Activated naive CD8-positive, alpha-beta T cell treated with anti-CD3 and anti-CD28 coated beads, Interleukin-2, amount 10 ng/mL, durations not matched to agents 7 days and 5 days (primary cell): ENCODE measurements at regions not wholly inside any gene's neighbourhood (a gene's known extent, or its start where the extent isn't known, plus 50 kb on each side); places are given as distances from the start of the nearest gene placed in this dataset.
"Not testable (repeated sequence)": the region's sequence is repeated elsewhere in the genome, so short reads cannot be mapped to it uniquely, and the experiment has no call there.

ENCODE experiments used
- ATAC-seq: fragments of 150-1000 bp; cut with Tn5 transposase; one replicate; pipeline ENCODE4 v1.10.0; 2021; ENCODE audit warnings: low read depth, moderate library complexity
- POLR2A ChIA-PET: fragments of 350-600 bp; sonication (Branson Sonifier 250); formaldehyde crosslinking; loops from one replicate; lab custom pipeline; 2021; ENCODE audit warnings: antibody characterized with exemption; lab: Charles Lee
- DNase-seq: peaks from one replicate; pipeline ENCODE4 v3.0.0; 2021
- H3K27ac Mint-ChIP-seq: one replicate; pipeline ENCODE4 v1.8.0; 2022; ENCODE audit warnings: mild to moderate bottlenecking, mixed read lengths
- H3K27me3 Mint-ChIP-seq: one replicate; pipeline ENCODE4 v1.8.0; 2022; ENCODE audit warnings: mild to moderate bottlenecking, moderate library complexity, mixed read lengths
- H3K36me3 Mint-ChIP-seq: one replicate; pipeline ENCODE4 v1.8.0; 2021; ENCODE audit warnings: mild to moderate bottlenecking, mixed read lengths
- H3K4me1 Mint-ChIP-seq: one replicate; pipeline ENCODE4 v1.8.0; 2021; ENCODE audit warnings: mixed read lengths
- H3K4me3 Mint-ChIP-seq: one replicate; pipeline ENCODE4 v1.8.0; 2022; ENCODE audit warnings: mild to moderate bottlenecking, moderate library complexity, mixed read lengths
- H3K9me3 Mint-ChIP-seq: one replicate; pipeline ENCODE4 v1.8.0; 2021; ENCODE audit warnings: mixed read lengths

DNA sequence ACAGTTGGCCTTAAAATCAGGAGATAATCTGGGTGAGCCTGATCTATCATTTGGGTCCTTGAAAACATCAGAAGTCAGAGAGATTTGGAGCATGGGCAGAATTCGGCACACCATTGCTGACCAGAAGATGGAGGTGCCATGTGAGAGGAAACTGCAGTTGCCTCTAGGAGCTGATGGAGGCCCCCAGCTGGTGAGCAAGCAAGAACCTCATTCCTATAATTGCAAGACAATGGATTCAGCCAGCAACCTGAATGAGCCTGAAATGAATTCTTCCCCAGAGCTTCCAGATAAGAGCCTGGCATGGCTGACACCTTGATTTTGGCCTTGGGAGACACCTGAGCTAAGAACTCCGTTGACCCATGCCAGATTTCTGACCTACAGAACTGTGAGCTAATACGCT, 76.3 kb upstream of the FYN start:
- POLR2A ChIA-PET = interaction anchor here (0.7 kb wide), 1 partner anchor 31 kb away, joined by 4 read pairs; no protein-coding TSS in a partner anchor
- ATAC-seq (no peak), DNase-seq (no peak)
- Mint-ChIP-seq H3K4me1 (peaks cover 2% of the 10 kb centered on the region), H3K4me3 (no peak overlapping the region), H3K27ac (no peak overlapping the region), H3K36me3 (no peaks in the 10 kb centered on the region), H3K27me3 (peaks cover 3% of the 10 kb centered on the region), H3K9me3 (no peaks in the 10 kb centered on the region)

DNA sequence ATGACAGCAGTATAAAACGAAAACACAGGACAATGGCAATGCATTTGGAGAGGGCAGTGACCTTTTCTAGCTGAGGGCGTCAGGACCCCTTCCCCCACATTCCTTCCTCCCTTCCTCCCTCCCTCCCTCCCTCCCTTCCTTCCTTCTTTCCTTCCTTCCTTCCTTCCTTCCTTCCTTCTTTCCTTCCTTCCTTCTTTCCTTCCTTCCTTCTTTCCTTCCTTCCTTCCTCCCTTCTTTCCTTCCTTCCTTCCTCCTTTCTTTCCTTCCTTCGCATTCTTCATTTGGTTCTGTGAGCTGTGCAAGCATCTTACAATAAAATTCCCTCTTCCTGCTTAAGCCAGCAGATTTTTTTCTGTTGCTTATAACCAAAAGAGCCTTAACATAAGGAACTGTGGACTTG, 76.7 kb upstream of the FYN start:
- H3K36me3 Mint-ChIP-seq, H3K27ac Mint-ChIP-seq, H3K4me3 Mint-ChIP-seq, ATAC-seq, POLR2A ChIA-PET, H3K4me1 Mint-ChIP-seq, H3K27me3 Mint-ChIP-seq, H3K9me3 Mint-ChIP-seq, DNase-seq: not testable (repeated sequence)

DNA sequence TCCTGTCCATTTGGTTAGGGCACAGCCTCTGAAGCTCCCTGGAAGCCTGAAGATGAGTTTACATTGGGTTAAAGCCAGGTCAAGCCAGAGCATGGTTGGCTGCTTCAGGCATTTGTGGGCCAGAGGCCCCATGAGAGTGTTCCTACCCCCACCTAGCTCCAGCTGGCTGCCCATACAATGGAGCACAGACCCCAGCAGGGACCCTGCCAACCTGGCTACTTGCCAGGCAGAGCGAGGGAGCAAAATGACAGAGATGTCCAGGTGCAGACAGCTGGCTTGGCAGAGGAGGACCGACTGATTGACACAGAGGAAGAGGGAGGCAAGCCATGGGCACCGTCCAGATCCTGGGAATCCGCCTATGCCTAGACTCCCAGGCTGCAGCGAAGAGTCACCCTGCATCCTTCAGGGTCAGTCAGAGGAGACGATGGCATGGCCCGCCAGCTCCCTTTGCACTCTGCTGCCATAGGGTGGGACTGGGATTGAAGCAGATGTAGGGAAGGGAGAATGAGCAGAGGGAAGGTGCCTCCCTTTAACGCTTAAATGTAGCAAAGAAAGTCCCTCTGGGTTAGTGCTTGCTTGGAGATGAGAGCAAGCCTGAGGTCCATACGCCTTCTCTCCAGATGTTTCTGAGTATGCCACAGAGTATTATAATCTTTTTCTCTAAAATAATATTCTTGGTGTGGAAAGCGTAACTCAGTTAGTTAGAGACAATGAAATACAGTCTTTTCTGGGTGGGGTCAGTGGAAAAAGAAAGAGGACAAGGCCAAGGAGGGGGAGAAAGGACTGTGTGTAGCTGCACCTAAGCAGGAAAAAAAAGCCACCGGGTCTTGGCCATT, 77.6 kb upstream of the FYN start:
- H3K9me3 Mint-ChIP-seq = no peaks in the 10 kb centered on the region
- POLR2A ChIA-PET = no interaction called here
- DNase-seq (no peak), ATAC-seq (no peak)
- no peaks in the 10 kb centered on the region for H3K36me3 Mint-ChIP-seq
- no peak overlapping the region for H3K27ac Mint-ChIP-seq
- H3K27me3 Mint-ChIP-seq = peaks cover 3% of the 10 kb centered on the region
- peaks cover 2% of the 10 kb centered on the region for H3K4me1 Mint-ChIP-seq
- H3K4me3 Mint-ChIP-seq = no peak overlapping the region

DNA sequence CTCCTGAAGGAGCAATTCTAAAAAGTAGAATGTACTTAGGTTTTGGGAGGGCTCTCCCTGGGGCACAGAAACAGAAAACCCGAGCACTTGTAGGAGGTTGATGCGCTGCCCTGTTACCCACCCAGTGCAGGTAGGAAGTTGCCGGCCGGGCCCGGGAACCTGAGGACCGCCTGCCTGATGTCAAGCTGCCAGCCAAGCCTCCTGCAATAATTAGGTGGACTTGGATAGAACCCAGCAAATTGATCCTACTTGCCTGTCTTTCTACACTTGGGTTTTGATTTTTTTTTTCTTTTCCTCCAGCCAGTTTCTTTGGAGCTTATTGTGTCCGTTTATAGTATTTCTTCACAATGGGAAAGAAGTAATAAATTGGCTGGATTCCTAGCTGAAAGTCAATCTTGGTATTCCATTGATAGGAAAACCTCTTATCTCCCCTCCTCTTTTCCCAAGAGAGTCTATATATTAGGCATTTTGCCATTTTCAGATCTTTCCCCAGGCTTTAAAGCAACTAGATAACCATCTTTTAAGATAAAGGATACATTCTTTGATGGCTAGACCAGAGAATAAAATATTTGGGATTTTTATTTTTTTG, 78.3 kb upstream of the FYN start:
- DNase-seq (no peak), ATAC-seq (no peak)
- peaks cover 2% of the 10 kb centered on the region for H3K4me1 Mint-ChIP-seq
- H3K27me3 Mint-ChIP-seq = peaks cover 3% of the 10 kb centered on the region
- H3K36me3 Mint-ChIP-seq = no peaks in the 10 kb centered on the region
- POLR2A ChIA-PET = no interaction called here
- no peaks in the 10 kb centered on the region for H3K9me3 Mint-ChIP-seq
- H3K27ac Mint-ChIP-seq = no peak overlapping the region
- H3K4me3 Mint-ChIP-seq = no peak overlapping the region

DNA sequence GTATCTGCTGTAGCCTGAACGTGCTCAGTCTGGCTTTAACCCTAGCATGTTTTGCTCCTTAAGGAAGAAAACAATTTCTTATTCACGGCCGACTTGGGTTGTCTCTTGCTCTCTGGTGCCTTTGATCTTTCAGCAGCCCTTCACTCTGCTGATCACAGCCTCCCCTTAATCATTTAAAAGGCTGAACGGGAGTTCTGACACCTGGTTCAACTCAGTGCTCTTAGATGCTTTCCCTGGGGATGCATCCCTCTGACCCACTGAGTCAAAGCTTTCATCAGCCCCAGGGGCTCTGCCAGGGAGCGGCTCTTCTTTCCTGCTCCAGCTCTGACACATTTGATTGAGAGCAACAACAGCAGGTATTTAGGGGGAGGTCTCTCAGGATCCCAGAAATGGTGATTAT, 79.0 kb upstream of the FYN start:
- no peak overlapping the region for H3K4me3 Mint-ChIP-seq
- no peak for DNase-seq
- peaks cover 3% of the 10 kb centered on the region for H3K27me3 Mint-ChIP-seq
- ATAC-seq = no peak
- H3K27ac Mint-ChIP-seq = no peak overlapping the region
- POLR2A ChIA-PET = no interaction called here
- H3K4me1 Mint-ChIP-seq = peaks cover 2% of the 10 kb centered on the region
- no peaks in the 10 kb centered on the region for H3K36me3 Mint-ChIP-seq
- no peaks in the 10 kb centered on the region for H3K9me3 Mint-ChIP-seq

DNA sequence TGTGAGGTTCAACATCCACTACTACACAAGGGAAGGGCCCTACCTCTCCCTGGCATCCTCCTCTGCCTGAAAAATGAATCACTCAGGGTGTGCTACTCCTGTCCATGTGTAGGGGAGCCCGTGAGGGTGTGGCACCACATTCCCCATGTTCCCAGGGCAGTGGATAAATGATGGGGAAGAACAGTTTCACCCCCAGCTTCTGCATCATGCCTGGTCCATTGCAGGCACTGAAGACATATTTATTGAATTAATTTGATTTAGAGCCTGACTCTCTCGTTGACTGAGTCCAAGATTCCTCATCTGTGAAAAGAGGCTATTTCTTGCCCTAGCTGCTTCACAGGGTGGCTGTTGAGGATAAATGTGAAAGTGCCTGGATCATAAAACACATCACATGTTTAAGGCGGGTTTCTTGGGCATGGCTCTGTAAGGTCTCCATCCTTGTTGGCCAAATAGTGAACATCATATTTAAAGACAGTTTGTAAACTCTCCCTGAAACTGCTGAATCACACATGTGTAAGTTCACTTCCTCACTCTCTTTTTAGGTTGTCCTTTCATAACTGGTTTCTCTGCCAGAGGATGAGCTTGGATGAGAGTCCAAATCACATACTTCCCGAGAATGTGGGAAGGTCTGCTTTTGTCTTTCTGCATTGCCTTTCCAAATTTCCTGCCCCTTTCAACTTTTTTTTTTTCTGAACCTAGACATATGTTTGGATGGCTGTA, 79.7 kb upstream of the FYN start:
- H3K36me3 Mint-ChIP-seq = no peaks in the 10 kb centered on the region
- ATAC-seq (no peak), DNase-seq (no peak)
- no peak overlapping the region for H3K4me3 Mint-ChIP-seq
- peaks cover 2% of the 10 kb centered on the region for H3K4me1 Mint-ChIP-seq
- no peaks in the 10 kb centered on the region for H3K9me3 Mint-ChIP-seq
- POLR2A ChIA-PET = no interaction called here
- peaks cover 3% of the 10 kb centered on the region for H3K27me3 Mint-ChIP-seq
- H3K27ac Mint-ChIP-seq = no peak overlapping the region

DNA sequence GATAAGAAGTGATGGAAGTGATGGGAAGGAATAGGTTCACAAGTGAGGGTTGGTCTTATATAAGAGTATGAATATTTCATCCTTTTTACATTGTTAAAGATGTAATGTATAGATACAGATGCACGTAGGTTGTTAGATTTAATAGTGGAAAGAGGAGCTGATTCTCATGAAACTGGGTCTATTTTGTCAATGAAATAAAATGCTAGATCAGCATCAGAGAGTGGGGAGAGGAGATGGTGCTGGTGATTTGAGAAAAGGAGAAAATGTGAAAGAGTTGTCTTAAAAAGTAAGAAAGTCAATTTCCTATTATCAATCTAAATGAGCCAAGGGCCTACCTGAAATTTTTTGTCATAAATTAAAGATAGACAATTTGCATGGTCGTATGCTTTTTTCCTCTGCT, 82.8 kb upstream of the FYN start:
- H3K4me1 Mint-ChIP-seq = peaks cover 2% of the 10 kb centered on the region
- no peaks in the 10 kb centered on the region for H3K9me3 Mint-ChIP-seq
- no peak overlapping the region for H3K4me3 Mint-ChIP-seq
- H3K36me3 Mint-ChIP-seq = no peaks in the 10 kb centered on the region
- ATAC-seq = no peak
- POLR2A ChIA-PET = no interaction called here
- DNase-seq = no peak
- H3K27ac Mint-ChIP-seq = no peak overlapping the region
- H3K27me3 Mint-ChIP-seq = peaks cover 4% of the 10 kb centered on the region

DNA sequence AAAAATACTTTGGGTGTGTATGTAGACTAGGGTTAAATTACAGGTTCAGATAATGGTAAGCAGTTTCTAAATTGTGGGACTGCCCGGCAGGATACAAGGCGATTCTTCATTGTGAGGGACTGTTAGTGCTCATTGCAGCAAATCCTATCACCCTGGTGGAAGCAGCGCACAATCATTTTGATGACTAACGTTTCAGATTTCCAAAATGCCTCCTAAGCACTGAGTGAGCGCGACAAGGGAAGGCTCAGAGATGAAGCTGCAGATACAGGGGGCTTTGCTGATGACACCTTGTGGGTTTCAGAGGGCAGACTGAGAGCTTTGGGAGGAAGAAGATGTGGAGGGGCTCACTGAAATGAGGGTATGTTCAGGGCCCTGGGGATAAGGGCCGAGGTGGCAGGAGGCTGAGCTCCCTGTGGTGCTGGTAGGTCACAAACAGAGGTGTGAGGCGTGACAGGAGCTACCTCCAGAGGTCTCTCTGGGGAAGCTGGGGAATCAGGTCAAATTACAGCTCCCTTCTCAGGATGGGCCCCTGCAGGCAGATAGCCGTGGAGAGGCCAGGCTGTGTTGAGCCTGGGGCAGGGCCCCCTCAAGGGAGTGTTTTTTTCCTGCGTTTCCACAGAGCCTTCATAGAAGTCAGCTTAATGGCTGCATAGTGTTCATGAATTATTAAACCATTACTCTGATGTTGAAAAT, 84.5 kb upstream of the FYN start:
- Mint-ChIP-seq H3K27ac (no peak overlapping the region), H3K27me3 (peaks cover 2% of the 10 kb centered on the region), H3K9me3 (peaks cover under 1% of the 10 kb centered on the region), H3K4me1 (peaks cover 2% of the 10 kb centered on the region), H3K4me3 (no peak overlapping the region), H3K36me3 (no peaks in the 10 kb centered on the region)
- no peak for ATAC-seq
- POLR2A ChIA-PET = no interaction called here
- no peak for DNase-seq

DNA sequence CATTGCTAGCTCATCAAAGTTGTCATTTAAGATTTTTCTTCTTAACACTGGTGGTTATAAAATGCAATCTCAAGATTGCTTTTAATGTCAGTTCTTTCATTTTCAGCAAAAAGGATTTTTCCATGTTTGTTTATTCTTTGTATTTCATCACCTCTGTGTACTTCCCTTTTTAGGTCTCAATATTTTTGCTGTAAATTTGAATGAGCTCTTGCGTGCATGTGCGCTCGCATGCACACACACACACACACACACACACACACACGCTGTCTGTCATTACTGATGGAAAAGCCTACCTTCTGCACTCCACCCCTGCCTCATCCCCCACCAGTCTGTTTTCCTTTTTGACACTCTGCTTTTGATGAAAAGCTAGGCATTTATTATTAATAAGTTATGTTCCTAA, 85.3 kb upstream of the FYN start:
- Mint-ChIP-seq H3K9me3 (peaks cover 1% of the 10 kb centered on the region), H3K27me3 (peaks cover 2% of the 10 kb centered on the region), H3K4me1 (no peaks in the 10 kb centered on the region), H3K4me3 (no peak overlapping the region), H3K27ac (no peak overlapping the region), H3K36me3 (no peaks in the 10 kb centered on the region)
- POLR2A ChIA-PET = no interaction called here
- no peak for DNase-seq
- no peak for ATAC-seq

DNA sequence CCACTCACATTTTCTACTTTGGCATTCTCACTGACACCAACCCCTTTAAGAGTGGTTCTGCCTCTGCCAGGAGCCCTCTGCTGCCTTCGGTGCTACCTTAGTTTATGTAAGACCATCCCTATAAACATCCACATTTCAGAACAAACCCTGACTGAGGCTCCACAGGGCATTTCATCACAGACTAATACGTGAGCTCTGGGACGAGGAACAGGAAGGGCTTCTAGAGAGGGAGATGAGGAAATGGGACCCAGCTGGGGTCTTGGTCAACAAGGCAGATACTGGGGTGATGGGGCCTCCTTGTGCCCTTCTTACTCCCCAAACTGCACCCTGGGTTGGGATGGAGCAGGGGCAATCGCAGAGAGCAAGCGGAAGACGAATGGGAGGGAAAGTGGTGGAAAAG, 86.5 kb upstream of the FYN start:
- ATAC-seq = no peak
- no peaks in the 10 kb centered on the region for H3K36me3 Mint-ChIP-seq
- no peak overlapping the region for H3K4me3 Mint-ChIP-seq
- no peaks in the 10 kb centered on the region for H3K4me1 Mint-ChIP-seq
- H3K27me3 Mint-ChIP-seq = peaks cover 2% of the 10 kb centered on the region
- peaks cover 1% of the 10 kb centered on the region for H3K9me3 Mint-ChIP-seq
- DNase-seq = no peak
- no peak overlapping the region for H3K27ac Mint-ChIP-seq
- POLR2A ChIA-PET = no interaction called here

DNA sequence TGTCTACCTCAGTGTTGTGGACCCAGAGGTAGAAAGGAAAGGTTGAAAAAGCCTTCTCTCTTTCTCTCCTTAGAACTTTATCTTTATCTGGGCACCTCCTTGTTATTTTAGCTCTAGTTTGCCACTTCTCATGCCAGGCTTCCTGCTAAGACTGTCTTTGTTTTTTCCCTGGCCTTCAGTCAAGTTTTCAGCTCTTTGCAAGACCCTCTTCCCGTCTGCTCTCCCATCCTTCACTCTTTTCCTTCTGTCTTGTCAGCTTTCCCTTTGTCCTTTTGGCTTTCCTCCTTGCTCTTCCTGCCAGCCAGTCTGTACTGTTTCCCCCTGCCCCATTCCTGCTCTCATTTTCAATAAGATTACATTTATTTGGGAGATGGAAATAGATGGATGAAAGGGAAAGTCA, 86.8 kb upstream of the CCN6 start:
- peaks cover 1% of the 10 kb centered on the region for H3K9me3 Mint-ChIP-seq
- peaks cover under 1% of the 10 kb centered on the region for H3K4me1 Mint-ChIP-seq
- POLR2A ChIA-PET = no interaction called here
- DNase-seq (no peak), ATAC-seq (no peak)
- H3K4me3 Mint-ChIP-seq = no peak overlapping the region
- H3K27me3 Mint-ChIP-seq = peaks cover 7% of the 10 kb centered on the region
- H3K36me3 Mint-ChIP-seq = no peaks in the 10 kb centered on the region
- H3K27ac Mint-ChIP-seq = no peak overlapping the region

DNA sequence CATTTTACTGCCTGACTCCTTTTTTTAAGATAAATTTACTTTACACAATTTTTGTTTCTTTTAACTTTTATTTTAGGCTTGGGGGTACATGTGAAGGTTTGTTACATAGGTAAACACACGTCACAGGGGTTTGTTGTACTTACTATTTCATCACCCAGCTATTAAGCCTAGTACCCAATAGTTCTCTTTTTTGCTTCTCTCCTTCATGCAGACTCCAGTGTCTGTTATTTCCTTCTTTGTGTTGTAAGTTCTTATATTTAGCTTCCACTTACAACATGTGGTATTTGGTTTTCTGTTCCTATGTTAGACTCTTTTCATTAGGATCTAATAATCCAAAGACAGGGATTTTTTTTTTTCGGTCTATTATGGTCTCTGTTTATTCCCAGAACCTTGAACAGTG, 83.5 kb upstream of the CCN6 start:
- no peak for ATAC-seq
- H3K4me1 Mint-ChIP-seq = peaks cover 22% of the 10 kb centered on the region
- POLR2A ChIA-PET = no interaction called here

DNA sequence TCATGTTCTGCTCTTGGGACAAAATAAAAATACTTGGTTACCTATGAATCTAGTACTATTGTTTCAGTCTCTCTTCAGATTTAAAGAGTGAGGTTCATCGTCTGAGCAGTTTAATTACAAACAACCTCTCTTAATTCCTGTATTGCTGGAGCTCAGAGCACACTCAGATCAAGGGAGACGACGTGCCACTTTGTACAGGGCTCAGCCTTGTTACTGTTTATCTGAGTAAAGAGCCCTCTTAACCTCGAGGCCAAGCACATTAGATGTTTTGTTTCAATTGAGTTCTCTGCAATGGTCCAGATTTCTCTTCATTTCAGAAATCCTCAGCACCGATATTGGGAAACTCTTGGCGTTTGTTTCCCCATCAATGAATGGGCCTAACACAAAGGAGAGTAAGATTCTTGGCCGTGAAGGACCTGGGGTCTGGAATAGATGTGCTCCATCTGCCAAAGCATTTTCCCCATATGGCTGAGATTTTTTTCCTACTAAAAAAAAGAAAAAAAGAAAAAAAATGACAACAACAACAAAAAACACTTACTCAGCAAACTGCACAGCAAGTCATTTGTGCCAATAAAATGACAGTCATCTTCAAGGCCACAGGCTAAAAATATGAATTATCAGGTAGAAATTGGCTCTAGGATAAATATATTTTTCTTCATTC, 82.6 kb upstream of the CCN6 start:
- POLR2A ChIA-PET = no interaction called here
- no peak for ATAC-seq
- H3K4me1 Mint-ChIP-seq = peaks cover 28% of the 10 kb centered on the region
- DNase-seq = no peak
- no peaks in the 10 kb centered on the region for H3K9me3 Mint-ChIP-seq
- peaks cover 2% of the 10 kb centered on the region for H3K27me3 Mint-ChIP-seq
- no peak overlapping the region for H3K27ac Mint-ChIP-seq
- H3K36me3 Mint-ChIP-seq = no peaks in the 10 kb centered on the region
- no peak overlapping the region for H3K4me3 Mint-ChIP-seq

More for the DNA sequence above, 83.5 kb upstream of the CCN6 start:
- Mint-ChIP-seq H3K27me3 (peaks cover 5% of the 10 kb centered on the region), H3K27ac (no peak overlapping the region), H3K36me3 (no peaks in the 10 kb centered on the region), H3K4me3 (no peak overlapping the region), H3K9me3 (no peaks in the 10 kb centered on the region)
- no peak for DNase-seq
